DOHH2 (cell line): ENCODE measurements at regions not wholly inside any gene's neighbourhood (a gene's known extent, or its start where the extent isn't known, plus 50 kb on each side); places are given as distances from the start of the nearest gene placed in this dataset.

Source experiments
- H3F3A ChIP-seq: fragments of 200-600 bp; sonication (generic), shearing (Covaris generic); 2 replicates; pipeline ENCODE4 v1.6.0; 2016; ENCODE audit warnings: antibody characterized with exemption, mild to moderate bottlenecking; ENCODE audit not compliant: control insufficient read depth, insufficient read depth
- H3K27ac ChIP-seq: fragments of 200-600 bp; sonication (generic); 2 replicates; pipeline ENCODE4 v1.5.1; 2014; ENCODE audit warnings: low read depth, mild to moderate bottlenecking, low read length, moderate library complexity
- H3K27me3 ChIP-seq: fragments of 200-600 bp; sonication (generic); 2 replicates; pipeline ENCODE4 v1.6.1; 2014; ENCODE audit warnings: mild to moderate bottlenecking, low read length, mixed read lengths; ENCODE audit not compliant: control insufficient read depth
- H3K36me3 ChIP-seq: fragments of 200-600 bp; sonication (generic); 2 replicates; pipeline ENCODE4 v1.6.1; 2014; ENCODE audit warnings: mild to moderate bottlenecking, low read length, moderate library complexity, mixed read lengths; ENCODE audit not compliant: control insufficient read depth
- H3K4me1 ChIP-seq: fragments of 200-600 bp; sonication (generic); 2 replicates; pipeline ENCODE4 v1.6.1; 2014; ENCODE audit warnings: mild to moderate bottlenecking, low read length, mixed read lengths; ENCODE audit not compliant: control insufficient read depth
- H3K4me2 ChIP-seq: fragments of 200-600 bp; sonication (generic); 2 replicates; pipeline ENCODE4 v1.6.0; 2014; ENCODE audit warnings: mild to moderate bottlenecking, low read length, moderate library complexity
- H3K4me3 ChIP-seq: fragments of 200-600 bp; sonication (generic); 2 replicates; pipeline ENCODE4 v1.5.1; 2014; ENCODE audit warnings: mild to moderate bottlenecking, low read length, mixed read lengths
- H3K79me2 ChIP-seq: fragments of 200-600 bp; sonication (generic); 2 replicates; pipeline ENCODE4 v1.6.1; 2014; ENCODE audit warnings: mild to moderate bottlenecking, low read length, mixed read lengths; ENCODE audit not compliant: control insufficient read depth
- H3K9me2 ChIP-seq: fragments of 200-600 bp; sonication (generic); replicated peaks from 2 replicates; pipeline ENCODE4 v1.6.1; 2014; ENCODE audit warnings: mild to moderate bottlenecking, low read length, mixed read lengths; ENCODE audit not compliant: control insufficient read depth
- H3K9me3 ChIP-seq: fragments of 200-600 bp; sonication (generic); 2 replicates; pipeline ENCODE4 v1.6.1; 2014; ENCODE audit warnings: antibody characterized with exemption, low read length, mixed read lengths; ENCODE audit not compliant: control insufficient read depth, insufficient read depth
- H4K20me1 ChIP-seq: fragments of 200-600 bp; sonication (generic); 2 replicates; pipeline ENCODE4 v1.6.0; 2014; ENCODE audit warnings: low read depth, mild to moderate bottlenecking, antibody characterized with exemption, low read length, moderate library complexity; ENCODE audit not compliant: control insufficient read depth, insufficient read depth
- CTCF ChIP-seq: fragments of 200-600 bp; sonication (generic); IDR thresholded peaks from one replicate; pipeline ENCODE4 v1.5.1; 2014; ENCODE audit warnings: antibody characterized with exemption, mild to moderate bottlenecking, low read depth, low read length; ENCODE audit not compliant: poor library complexity, severe bottlenecking
- EZH2phosphoT487 ChIP-seq: fragments of 200-600 bp; sonication (generic); IDR thresholded peaks from 2 replicates; pipeline ENCODE4 v1.6.1; 2017; ENCODE audit warnings: borderline replicate concordance, mild to moderate bottlenecking, antibody characterized with exemption, low read length, moderate library complexity, mixed read lengths

GRCh38 chr10:46236546-46236887 lies 50.3 kb upstream of the ANTXRL start:
- Histone ChIP-seq H4K20me1 (no peaks in the 10 kb centered on the region), H3K4me2 (no peak overlapping the region), H3F3A (no peaks in the 10 kb centered on the region), H3K36me3 (no peaks in the 10 kb centered on the region), H3K4me1 (no peaks in the 10 kb centered on the region), H3K27me3 (no peaks in the 10 kb centered on the region), H3K9me2 (no peaks in the 10 kb centered on the region), H3K4me3 (no peak overlapping the region), H3K27ac (no peak overlapping the region), H3K9me3 (no peaks in the 10 kb centered on the region), H3K79me2 (no peaks in the 10 kb centered on the region)
- TF ChIP-seq CTCF (no peak), EZH2phosphoT487 (no peak)

- Histone ChIP-seq H3K4me3 (no peak overlapping the region), H3K4me2 (no peak overlapping the region), H3K36me3 (no peaks in the 10 kb centered on the region), H3K9me3 (no peaks in the 10 kb centered on the region), H3K79me2 (no peaks in the 10 kb centered on the region), H3K4me1 (no peaks in the 10 kb centered on the region), H3K27ac (no peak overlapping the region), H3K9me2 (no peaks in the 10 kb centered on the region), H3K27me3 (no peaks in the 10 kb centered on the region), H3F3A (no peaks in the 10 kb centered on the region), H4K20me1 (no peaks in the 10 kb centered on the region)
- TF ChIP-seq EZH2phosphoT487 (no peak), CTCF (no peak)
Measured at GRCh38 chr10:46236941-46237681, 49.7 kb upstream of the ANTXRL start.
